ENCODE measurements at regions not wholly inside any gene's neighbourhood (a gene's known extent, or its start where the extent isn't known, plus 50 kb on each side); places are given as distances from the start of the nearest gene placed in this dataset.

DNA sequence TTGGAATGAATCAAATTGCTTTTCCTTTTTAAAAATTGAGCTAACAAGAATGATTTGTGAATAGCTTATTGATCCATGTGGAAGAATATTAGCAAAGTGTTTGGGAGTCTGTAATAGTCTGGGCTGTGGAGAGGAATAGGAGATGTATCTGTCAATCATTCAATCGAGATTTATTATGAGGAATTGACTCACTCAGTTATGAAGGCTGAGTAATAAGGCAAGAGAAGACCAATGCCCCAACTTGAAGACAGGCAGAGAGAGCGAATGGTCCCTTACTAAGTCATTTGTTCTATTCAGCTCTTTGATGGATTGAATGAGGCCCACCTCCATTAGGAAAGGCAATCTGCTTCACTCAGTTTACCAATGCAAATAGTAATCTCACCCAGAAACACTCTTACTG is 403.0 kb downstream of the CD83 start:
- no peak for TF ChIP-seq POLR2A (IDR thresholded peaks at IDR 0.05)
- TF ChIP-seq, protein P1, sequence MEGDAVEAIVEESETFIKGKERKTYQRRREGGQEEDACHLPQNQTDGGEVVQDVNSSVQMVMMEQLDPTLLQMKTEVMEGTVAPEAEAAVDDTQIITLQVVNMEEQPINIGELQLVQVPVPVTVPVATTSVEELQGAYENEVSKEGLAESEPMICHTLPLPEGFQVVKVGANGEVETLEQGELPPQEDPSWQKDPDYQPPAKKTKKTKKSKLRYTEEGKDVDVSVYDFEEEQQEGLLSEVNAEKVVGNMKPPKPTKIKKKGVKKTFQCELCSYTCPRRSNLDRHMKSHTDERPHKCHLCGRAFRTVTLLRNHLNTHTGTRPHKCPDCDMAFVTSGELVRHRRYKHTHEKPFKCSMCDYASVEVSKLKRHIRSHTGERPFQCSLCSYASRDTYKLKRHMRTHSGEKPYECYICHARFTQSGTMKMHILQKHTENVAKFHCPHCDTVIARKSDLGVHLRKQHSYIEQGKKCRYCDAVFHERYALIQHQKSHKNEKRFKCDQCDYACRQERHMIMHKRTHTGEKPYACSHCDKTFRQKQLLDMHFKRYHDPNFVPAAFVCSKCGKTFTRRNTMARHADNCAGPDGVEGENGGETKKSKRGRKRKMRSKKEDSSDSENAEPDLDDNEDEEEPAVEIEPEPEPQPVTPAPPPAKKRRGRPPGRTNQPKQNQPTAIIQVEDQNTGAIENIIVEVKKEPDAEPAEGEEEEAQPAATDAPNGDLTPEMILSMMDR (IDR thresholded peaks at IDR 0.05) = no peak
- no peak for TF ChIP-seq EP300 (IDR thresholded peaks at IDR 0.05)

All from sigmoid colon (tissue), 4 donors.